OCI-LY1 (cell line): ENCODE measurements at regions not wholly inside any gene's neighbourhood (a gene's known extent, or its start where the extent isn't known, plus 50 kb on each side); places are given as distances from the start of the nearest gene placed in this dataset.

ENCODE experiments used
- CTCF ChIP-seq: fragments of 200-600 bp; sonication (generic), shearing (Covaris generic); IDR thresholded peaks from 2 replicates; pipeline ENCODE4 v1.5.1; 2017; ENCODE audit warnings: mild to moderate bottlenecking, antibody characterized with exemption, low read length, moderate library complexity, mixed read lengths
- EZH2 ChIP-seq: fragments of 200-600 bp; sonication (generic), shearing (Covaris generic); IDR thresholded peaks from 2 replicates; pipeline ENCODE4 v1.8.0; 2017; ENCODE audit warnings: borderline replicate concordance, mixed run types, mild to moderate bottlenecking, antibody characterized with exemption, low read length, moderate library complexity, mixed read lengths

GRCh38 chr10:4361581-4361980 lies 464.4 kb upstream of the AKR1E2 start:
- TF ChIP-seq CTCF (no peak), EZH2 (no peak)
